Pancreas (tissue), 10 donors: ENCODE measurements at regions not wholly inside any gene's neighbourhood (a gene's known extent, or its start where the extent isn't known, plus 50 kb on each side); places are given as distances from the start of the nearest gene placed in this dataset.
A peak's percentile ranks its signal among the peaks of the same experiment; 100 is the strongest.

ENCODE experiments used
- ATAC-seq, 4 donors: fragments of 200-7000 bp; cut with Tn5 transposase; one replicate each; pipeline versions ENCODE4 v1.8.0 to v1.9.1; 2020; ENCODE audit warnings: mild to moderate bottlenecking in 4 of 4, moderate library complexity in 4 of 4
- DNase-seq, 6 donors: peaks; one replicate each; pipeline ENCODE4 v3.0.0-alpha.2; 2020
- FAIRE-seq: peaks from 2 replicates; lab custom pipeline; 2012; peaks lifted over from hg19 to GRCh38; lab: Jason Lieb, UNC
- H3K27ac ChIP-seq, 4 donors: fragments of 200-600 bp; sonication (generic); 1 replicate in 3 of 4; 2 replicates in 1 of 4; pipeline versions ENCODE4 v1.5.0 to v1.8.0; 2020
- H3K27me3 ChIP-seq, 4 donors: fragments of 200-600 bp; one replicate each; pipeline ENCODE4 v1.8.0; 2021
- H3K36me3 ChIP-seq, 3 donors: fragments of 200-600 bp; sonication (generic) in 1 of 3; one replicate each; pipeline versions ENCODE4 v1.5.0 to v1.8.0; 2020 to 2021
- H3K4me1 ChIP-seq, 3 donors: fragments of 200-600 bp; one replicate each; pipeline ENCODE4 v1.8.0; 2021
- H3K4me3 ChIP-seq, 4 donors: fragments of 200-600 bp; sonication (generic) in 2 of 4; one replicate each; pipeline versions ENCODE4 v1.5.0 to v1.8.0; 2020 to 2021
- H3K9me3 ChIP-seq, 4 donors: fragments of 200-600 bp; one replicate each; pipeline ENCODE4 v1.8.0; 2021
- CTCF ChIP-seq, 4 donors: fragments of 200-600 bp; sonication (generic) in 3 of 4; IDR thresholded peaks; one replicate each; pipeline versions ENCODE4 v1.5.0 to v1.8.0; 2021; ENCODE audit warnings: antibody characterized with exemption in 4 of 4
- WGBS, 2 donors: extraction: QIAGEN DNeasy Blood & Tissue Kit; methylation state at CpG; one replicate each; pipeline ENCODE4 v1.1.7; 2013; 5-methylcytosine and 5-hydroxymethylcytosine counted together
- intact Hi-C, 3 donors: fragments of 100-400 bp; cut with DNase I; formaldehyde crosslinking; loops; one replicate each; pipeline versions ENCODE4 v1.11.1 to v1.14.2; 2022
- donor health status: healthy with polysubstance abuse.
- donor health status: DM: no; HTN: no; CAD: no; lungs with moderate emphysema.
- donor health status: DM: no; HTN: no; CAD: no.
- donor health status: control.
- donor health status: control.
- donor health status: Bipolar disorder and iron deficiency.
- donor health status: DM: yes; HTN: yes; CAD: no.
- donor health status: DM: no; HTN: no; CAD: no.
- donor health status: DM: no; HTN: no; CAD: no.
- donor health status: DM: yes; HTN: yes; CAD: no.

GRCh38 chr16:65837464-65837863 lies 529.0 kb upstream of the CDH5 start:
- intact Hi-C loops: no loop called here
- Histone ChIP-seq H3K27me3 (no peaks in the 10 kb centered on the region), H3K27ac (no peak overlapping the region), H3K9me3 (no peaks in the 10 kb centered on the region), H3K36me3 (no peaks in the 10 kb centered on the region), H3K4me3 (no peak overlapping the region), H3K4me1 (no peaks in the 10 kb centered on the region)
- TF ChIP-seq CTCF (IDR thresholded peaks at IDR 0.05): no peak
- no peak for FAIRE-seq
- ATAC-seq: no peak
- DNase-seq: no peak
- 68 to 79% methylated on average over 3 of the region's 3 CpGs for WGBS, 2 donors

GRCh38 chr16:65834688-65835087 lies 531.8 kb upstream of the CDH5 start:
- intact Hi-C loops: no loop called here
- H3K27ac ChIP-seq: no peak overlapping the region
- no peak for TF ChIP-seq CTCF (IDR thresholded peaks at IDR 0.05)
- no peaks in the 10 kb centered on the region for H3K9me3 ChIP-seq
- FAIRE-seq (no peak), DNase-seq (no peak), ATAC-seq (no peak)
- no peaks in the 10 kb centered on the region for H3K4me1 ChIP-seq
- no peaks in the 10 kb centered on the region for H3K27me3 ChIP-seq
- H3K36me3 ChIP-seq: no peaks in the 10 kb centered on the region
- no peak overlapping the region for H3K4me3 ChIP-seq

DNA sequence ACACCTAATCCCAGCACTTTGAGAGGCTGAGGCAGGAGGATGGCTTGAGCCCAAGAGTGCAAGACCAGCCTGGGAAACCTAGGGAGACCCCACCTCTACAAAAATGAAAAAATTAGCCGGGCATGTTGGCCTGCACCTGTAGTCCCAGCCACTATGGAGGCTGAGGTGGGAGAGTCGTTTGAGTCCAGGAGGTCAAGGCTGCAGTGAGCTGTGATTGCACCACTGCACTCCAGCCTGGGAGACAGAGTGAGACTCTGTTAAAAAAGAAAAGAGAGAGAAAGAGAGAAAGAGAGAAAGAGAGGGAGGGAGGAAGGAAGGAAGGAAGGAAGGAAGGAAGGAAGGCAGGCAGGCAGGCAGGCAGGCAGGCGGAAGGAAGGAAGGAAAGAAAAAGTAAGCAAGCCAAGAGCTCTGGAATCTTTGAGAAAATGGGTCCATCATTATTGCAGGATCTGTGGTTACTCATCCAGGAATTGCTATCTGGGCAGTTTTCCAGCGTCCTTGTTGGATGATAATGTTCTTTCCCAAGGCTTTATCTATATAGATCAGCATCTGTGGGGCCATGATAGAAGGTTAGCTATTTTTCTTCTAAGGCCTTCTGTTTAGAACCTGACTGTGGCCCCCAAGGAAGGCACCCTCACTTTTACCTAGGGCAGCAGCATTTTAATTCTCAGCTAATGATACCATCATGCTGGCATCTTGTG lies 533.2 kb upstream of the CDH5 start:
- H3K27ac ChIP-seq: no peak overlapping the region
- DNase-seq (no peak), ATAC-seq (peak in 1 of 4 donors; percentile 27), FAIRE-seq (no peak)
- H3K9me3 ChIP-seq: no peaks in the 10 kb centered on the region
- intact Hi-C loops: no loop called here
- H3K4me1 ChIP-seq: no peaks in the 10 kb centered on the region
- no peaks in the 10 kb centered on the region for H3K36me3 ChIP-seq
- H3K4me3 ChIP-seq: no peak overlapping the region
- no peaks in the 10 kb centered on the region for H3K27me3 ChIP-seq
- TF ChIP-seq CTCF (IDR thresholded peaks at IDR 0.05): no peak
- 46 to 50% methylated on average over 4 of the region's 4 CpGs for WGBS, 2 donors

DNA sequence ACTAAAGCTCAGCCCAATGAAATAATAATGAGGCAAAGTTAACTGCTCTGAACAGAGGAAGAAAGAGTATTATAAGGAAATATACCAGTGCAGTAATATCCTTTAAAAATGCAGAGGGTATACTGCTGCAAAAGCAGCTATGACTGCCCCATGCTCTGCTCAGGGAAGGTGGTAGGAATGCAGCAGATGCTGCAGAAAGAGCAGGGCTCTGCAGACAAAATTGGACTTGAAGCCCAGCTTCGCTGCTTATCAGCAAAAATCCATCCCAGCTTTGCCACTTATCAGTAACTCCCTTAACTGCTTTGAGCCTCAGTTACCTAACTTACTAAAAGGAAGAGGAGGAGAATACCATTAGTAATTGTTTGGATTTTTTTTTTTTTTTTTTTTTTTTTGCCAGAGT lies 533.8 kb upstream of the CDH5 start:
- no peaks in the 10 kb centered on the region for H3K4me1 ChIP-seq
- no peaks in the 10 kb centered on the region for H3K27me3 ChIP-seq
- 34 to 44% methylated on average over 1 of the region's 1 CpG for WGBS, 2 donors
- TF ChIP-seq CTCF (IDR thresholded peaks at IDR 0.05): no peak
- ATAC-seq (no peak), DNase-seq (no peak), FAIRE-seq (no peak)
- intact Hi-C loops: no loop called here
- no peaks in the 10 kb centered on the region for H3K9me3 ChIP-seq
- no peak overlapping the region for H3K4me3 ChIP-seq
- H3K36me3 ChIP-seq: no peaks in the 10 kb centered on the region
- no peak overlapping the region for H3K27ac ChIP-seq

- WGBS, 2 donors: 74 to 86% methylated on average over 4 of the region's 4 CpGs
- ATAC-seq: no peak
- intact Hi-C loops: no loop called here
- H3K4me1 ChIP-seq: no peaks in the 10 kb centered on the region
- H3K9me3 ChIP-seq: no peaks in the 10 kb centered on the region
- FAIRE-seq: no peak
- H3K4me3 ChIP-seq: no peak overlapping the region
- H3K27ac ChIP-seq: no peak overlapping the region
- no peak for TF ChIP-seq CTCF (IDR thresholded peaks at IDR 0.05)
- no peaks in the 10 kb centered on the region for H3K36me3 ChIP-seq
- no peaks in the 10 kb centered on the region for H3K27me3 ChIP-seq
- no peak for DNase-seq
Observed at GRCh38 chr16:65831903-65832666, 534.4 kb upstream of the CDH5 start.
